B cell (primary cell): ENCODE measurements at regions not wholly inside any gene's neighbourhood (a gene's known extent, or its start where the extent isn't known, plus 50 kb on each side); places are given as distances from the start of the nearest gene placed in this dataset.

ENCODE experiments used
- ATAC-seq: fragments of 200-7000 bp; cut with Tn5 transposase; one replicate; pipeline ENCODE4 v1.10.0; 2021; ENCODE audit warnings: low read depth, mild to moderate bottlenecking, moderate number of reproducible peaks, moderate library complexity
- CTCF ChIA-PET: fragments of 350-600 bp; sonication (Branson Sonifier 250); formaldehyde crosslinking; loops from one replicate; lab custom pipeline; 2021; ENCODE audit warnings: antibody characterized with exemption, inconsistent platforms; lab: Charles Lee
- POLR2A ChIA-PET: fragments of 350-600 bp; sonication (Branson Sonifier 250); formaldehyde crosslinking; loops from one replicate; lab custom pipeline; 2021; ENCODE audit warnings: antibody characterized with exemption; lab: Charles Lee
- DNase-seq: peaks from one replicate; pipeline ENCODE4 v3.0.0; 2013
- H2AFZ ChIP-seq: 2 replicates; pipeline ENCODE4 v1.6.1; 2012; ENCODE audit warnings: mild to moderate bottlenecking, low read depth, low read length; ENCODE audit not compliant: insufficient read depth, poor library complexity, severe bottlenecking
- H3K27ac ChIP-seq, 2 donors: 1 replicate in 1 of 2; 2 replicates in 1 of 2; pipeline ENCODE4 v1.5.1; 2012 to 2013; ENCODE audit warnings: low read length in 2 of 2, mild to moderate bottlenecking in 2 of 2, moderate library complexity in 1 of 2
- H3K27me3 ChIP-seq, 4 experiments: fragments of 200-600 bp in 1 of 4; sonication (generic) in 1 of 4; replicated peaks in 1 of 4; 1 replicate in 2 of 4; 2 replicates in 2 of 4; pipeline versions ENCODE4 v1.6.1 to v1.7.0; 2013 to 2016; ENCODE audit warnings: low read length in 3 of 4, mild to moderate bottlenecking in 2 of 4, mixed read lengths in 1 of 4, moderate library complexity in 1 of 4; ENCODE audit not compliant: insufficient read depth in 4 of 4, control insufficient read depth in 3 of 4; ENCODE audit errors: control extremely low read depth in 1 of 4
- H3K36me3 ChIP-seq, 2 experiments: replicated peaks in 1 of 2; 1 replicate in 1 of 2; 2 replicates in 1 of 2; pipeline versions ENCODE4 v1.6.1 to v1.7.1; 2013; ENCODE audit warnings: low read length in 1 of 2; ENCODE audit not compliant: insufficient read depth in 2 of 2, control insufficient read depth in 1 of 2; ENCODE audit errors: control extremely low read depth in 1 of 2, extremely low read depth in 1 of 2
- H3K4me1 ChIP-seq, 2 donors: fragments of 200-600 bp in 1 of 2; sonication (generic) in 1 of 2; 1 replicate in 1 of 2; 2 replicates in 1 of 2; pipeline versions ENCODE4 v1.5.1 to v1.6.1; 2013 to 2017; ENCODE audit warnings: low read length in 2 of 2; ENCODE audit not compliant: control insufficient read depth in 2 of 2, insufficient read depth in 2 of 2
- H3K4me2 ChIP-seq: replicated peaks from 2 replicates; pipeline ENCODE3; 2012; ENCODE audit warnings: mild to moderate bottlenecking, low read depth, low read length; ENCODE audit not compliant: poor library complexity, severe bottlenecking
- H3K4me3 ChIP-seq, 5 experiments: fragments of 200-600 bp in 1 of 5; sonication (generic) in 1 of 5; 1 replicate in 3 of 5; 2 replicates in 2 of 5; pipeline versions ENCODE4 v1.5.1 to v1.7.0; 2011 to 2016; ENCODE audit warnings: low read length in 4 of 5, mild to moderate bottlenecking in 4 of 5, low read depth in 2 of 5, control low read depth in 1 of 5, moderate library complexity in 1 of 5; ENCODE audit not compliant: insufficient read depth in 1 of 5; ENCODE audit errors: control extremely low read depth in 1 of 5, extremely low read depth in 1 of 5
- H3K79me2 ChIP-seq: fragments of 200-600 bp; sonication (generic); one replicate; pipeline ENCODE4 v1.6.0; 2016; ENCODE audit warnings: low read length; ENCODE audit not compliant: control insufficient read depth, insufficient read depth
- H3K9ac ChIP-seq: fragments of 200-600 bp; sonication (generic); 2 replicates; pipeline ENCODE4 v1.6.1; 2017; ENCODE audit warnings: mild to moderate bottlenecking, low read length, moderate library complexity
- H3K9me3 ChIP-seq, 3 donors: one replicate each; pipeline versions ENCODE4 v1.6.1 to v1.7.1; 2013; ENCODE audit warnings: low read length in 2 of 3; ENCODE audit not compliant: control insufficient read depth in 2 of 3, insufficient read depth in 1 of 3; ENCODE audit errors: control extremely low read depth in 1 of 3
- H4K20me1 ChIP-seq: 2 replicates; pipeline ENCODE4 v1.6.0; 2012; ENCODE audit warnings: mild to moderate bottlenecking, low read length; ENCODE audit not compliant: insufficient read depth, control insufficient read depth, poor library complexity, severe bottlenecking
- H3K27ac Mint-ChIP-seq: one replicate; pipeline ENCODE4 v1.8.0; 2021; ENCODE audit warnings: mixed read lengths
- H3K27me3 Mint-ChIP-seq: one replicate; pipeline ENCODE4 v1.8.0; 2021; ENCODE audit warnings: mixed read lengths
- H3K4me1 Mint-ChIP-seq: one replicate; pipeline ENCODE4 v1.8.0; 2021; ENCODE audit warnings: mixed read lengths
- H3K4me3 Mint-ChIP-seq: one replicate; pipeline ENCODE4 v1.8.0; 2021; ENCODE audit warnings: mixed read lengths
- H3K9me3 Mint-ChIP-seq: one replicate; pipeline ENCODE4 v1.8.0; 2022; ENCODE audit warnings: mixed read lengths; ENCODE audit not compliant: insufficient read depth
- CTCF ChIP-seq: fragments of 200-600 bp; IDR thresholded peaks from one replicate; pipeline ENCODE4 v1.8.0; 2022; ENCODE audit warnings: antibody characterized with exemption, mild to moderate bottlenecking
- EZH2 ChIP-seq: IDR thresholded peaks from 2 replicates; pipeline ENCODE4 v1.6.1; 2012; ENCODE audit warnings: borderline replicate concordance, low read depth, mild to moderate bottlenecking, moderate library complexity, low read length; ENCODE audit not compliant: insufficient read depth, poor library complexity, severe bottlenecking
- WGBS: methylation state at CpG from one replicate; pipeline ENCODE4 v1.1.5; 2013; ENCODE audit warnings: missing lambda C conversion rate; ENCODE audit not compliant: insufficient coverage; 5-methylcytosine and 5-hydroxymethylcytosine counted together
- intact Hi-C: fragments of 100-400 bp; cut with micrococcal nuclease; formaldehyde crosslinking; loops from one replicate; pipeline ENCODE4 v1.10.0; 2022

- Mint-ChIP-seq H3K27ac (no peak overlapping the region), H3K4me1 (no peaks in the 10 kb centered on the region), H3K4me3 (no peak overlapping the region), H3K27me3 (no peaks in the 10 kb centered on the region), H3K9me3 (peaks cover under 1% of the 10 kb centered on the region)
- WGBS, result no CpG with 5 or more reads among the region's 3 CpGs
- Histone ChIP-seq H3K9me3 (no peaks in the 10 kb centered on the region), H3K4me1 (no peaks in the 10 kb centered on the region), H3K4me3 (no peak overlapping the region), H3K79me2 (no peaks in the 10 kb centered on the region), H3K9ac (no peak overlapping the region), H3K4me2 (no peak overlapping the region), H3K36me3 (no peaks in the 10 kb centered on the region), H2AFZ (no peak overlapping the region), H4K20me1 (no peaks in the 10 kb centered on the region), H3K27me3 (no peaks in the 10 kb centered on the region), H3K27ac (no peak overlapping the region)
- ATAC-seq, result no peak
- CTCF ChIA-PET, result no interaction called here
- POLR2A ChIA-PET, result no interaction called here
- TF ChIP-seq EZH2 (no peak), CTCF (no peak)
- intact Hi-C loops, result no loop called here
- no peak for DNase-seq
These were observed 224.7 kb upstream of the POU1F1 start for GRCh38 chr3:87501076-87501475.

- WGBS, result no CpG with 5 or more reads among the region's 1 CpG
- peaks cover 3% of the 10 kb centered on the region for H3K9me3 Mint-ChIP-seq
- ChIA-PET CTCF (no interaction called here), POLR2A (no interaction called here)
- Histone ChIP-seq H3K27ac (no peak overlapping the region), H3K4me2 (no peak overlapping the region), H3K36me3 (no peaks in the 10 kb centered on the region), H3K79me2 (no peaks in the 10 kb centered on the region), H3K9me3 (no peaks in the 10 kb centered on the region), H2AFZ (no peak overlapping the region), H3K4me3 (no peak overlapping the region), H4K20me1 (no peaks in the 10 kb centered on the region), H3K27me3 (no peaks in the 10 kb centered on the region), H3K4me1 (no peaks in the 10 kb centered on the region), H3K9ac (no peak overlapping the region)
- H3K4me3 Mint-ChIP-seq, result no peak overlapping the region
- TF ChIP-seq EZH2, result no peak
- no peak for TF ChIP-seq CTCF
- DNase-seq (no peak), ATAC-seq (no peak)
- H3K27me3 Mint-ChIP-seq, result no peaks in the 10 kb centered on the region
- intact Hi-C loops, result no loop called here
- no peaks in the 10 kb centered on the region for H3K4me1 Mint-ChIP-seq
- no peak overlapping the region for H3K27ac Mint-ChIP-seq
These were observed 222.1 kb upstream of the POU1F1 start for GRCh38 chr3:87498358-87499080.
